ENCODE measurements at regions not wholly inside any gene's neighbourhood (a gene's known extent, or its start where the extent isn't known, plus 50 kb on each side); places are given as distances from the start of the nearest gene placed in this dataset.
"Not testable (repeated sequence)": the region's sequence is repeated elsewhere in the genome, so short reads cannot be mapped to it uniquely, and the experiment has no call there.

GRCh38 chr7:114183311-114184088 is 231.1 kb upstream of the FOXP2 start:
- TF ChIP-seq, protein P1, sequence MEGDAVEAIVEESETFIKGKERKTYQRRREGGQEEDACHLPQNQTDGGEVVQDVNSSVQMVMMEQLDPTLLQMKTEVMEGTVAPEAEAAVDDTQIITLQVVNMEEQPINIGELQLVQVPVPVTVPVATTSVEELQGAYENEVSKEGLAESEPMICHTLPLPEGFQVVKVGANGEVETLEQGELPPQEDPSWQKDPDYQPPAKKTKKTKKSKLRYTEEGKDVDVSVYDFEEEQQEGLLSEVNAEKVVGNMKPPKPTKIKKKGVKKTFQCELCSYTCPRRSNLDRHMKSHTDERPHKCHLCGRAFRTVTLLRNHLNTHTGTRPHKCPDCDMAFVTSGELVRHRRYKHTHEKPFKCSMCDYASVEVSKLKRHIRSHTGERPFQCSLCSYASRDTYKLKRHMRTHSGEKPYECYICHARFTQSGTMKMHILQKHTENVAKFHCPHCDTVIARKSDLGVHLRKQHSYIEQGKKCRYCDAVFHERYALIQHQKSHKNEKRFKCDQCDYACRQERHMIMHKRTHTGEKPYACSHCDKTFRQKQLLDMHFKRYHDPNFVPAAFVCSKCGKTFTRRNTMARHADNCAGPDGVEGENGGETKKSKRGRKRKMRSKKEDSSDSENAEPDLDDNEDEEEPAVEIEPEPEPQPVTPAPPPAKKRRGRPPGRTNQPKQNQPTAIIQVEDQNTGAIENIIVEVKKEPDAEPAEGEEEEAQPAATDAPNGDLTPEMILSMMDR (conservative IDR thresholded peaks at IDR 0.05; ENCODE audit: low read depth, low read length) = no peak
- H3K4me3 ChIP-seq (ENCODE audit: low read depth, low read length) = no peak overlapping the region
- DNase-seq (ENCODE audit: low read depth) = no peak

DNA sequence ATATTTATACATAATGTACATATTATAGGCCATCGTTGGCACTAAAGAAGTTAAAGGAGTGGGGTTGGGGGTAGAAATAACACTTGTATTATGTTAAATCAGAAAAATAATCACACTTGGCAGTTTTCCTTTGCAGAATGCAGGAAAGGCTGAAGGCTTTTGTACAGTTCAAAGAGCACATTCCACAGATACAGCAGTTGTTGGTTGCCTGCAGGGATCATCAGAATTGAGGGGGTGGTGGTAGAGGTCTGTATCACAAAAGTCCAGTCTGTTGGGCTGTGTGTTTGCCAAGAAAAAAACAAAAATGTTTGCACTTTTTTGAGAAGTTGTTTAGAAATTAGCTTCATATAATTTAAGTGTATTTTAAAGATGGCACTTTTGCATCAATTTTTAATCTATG is 231.8 kb upstream of the FOXP2 start:
- TF ChIP-seq, protein P1 (conservative IDR thresholded peaks at IDR 0.05; ENCODE audit: low read depth, low read length) = no peak
- H3K4me3 ChIP-seq (ENCODE audit: low read depth, low read length) = no peak overlapping the region
- DNase-seq (ENCODE audit: low read depth) = no peak

DNA sequence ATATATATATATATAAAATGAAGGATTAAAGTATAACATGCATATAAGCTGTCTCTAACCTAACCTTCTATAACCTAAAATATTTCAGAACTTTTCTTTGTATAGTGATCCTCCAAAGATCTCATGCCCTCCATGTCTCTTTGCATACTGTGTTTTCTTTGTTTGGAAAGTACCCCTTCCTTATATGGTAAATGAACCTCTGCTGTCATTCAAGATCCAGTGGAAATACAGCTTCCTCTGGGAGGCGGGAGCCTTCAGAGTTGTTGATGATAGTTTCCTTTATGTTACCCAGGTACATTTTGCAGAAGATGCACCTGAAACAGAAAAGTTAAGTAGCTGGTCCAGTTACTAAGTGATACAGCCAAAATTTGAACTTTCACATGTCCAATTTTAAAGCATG is 233.3 kb upstream of the FOXP2 start:
- no peak overlapping the region for H3K4me3 ChIP-seq (ENCODE audit: low read depth, low read length)
- TF ChIP-seq, protein P1 (conservative IDR thresholded peaks at IDR 0.05; ENCODE audit: low read depth, low read length) = no peak
- DNase-seq (ENCODE audit: low read depth) = no peak

DNA sequence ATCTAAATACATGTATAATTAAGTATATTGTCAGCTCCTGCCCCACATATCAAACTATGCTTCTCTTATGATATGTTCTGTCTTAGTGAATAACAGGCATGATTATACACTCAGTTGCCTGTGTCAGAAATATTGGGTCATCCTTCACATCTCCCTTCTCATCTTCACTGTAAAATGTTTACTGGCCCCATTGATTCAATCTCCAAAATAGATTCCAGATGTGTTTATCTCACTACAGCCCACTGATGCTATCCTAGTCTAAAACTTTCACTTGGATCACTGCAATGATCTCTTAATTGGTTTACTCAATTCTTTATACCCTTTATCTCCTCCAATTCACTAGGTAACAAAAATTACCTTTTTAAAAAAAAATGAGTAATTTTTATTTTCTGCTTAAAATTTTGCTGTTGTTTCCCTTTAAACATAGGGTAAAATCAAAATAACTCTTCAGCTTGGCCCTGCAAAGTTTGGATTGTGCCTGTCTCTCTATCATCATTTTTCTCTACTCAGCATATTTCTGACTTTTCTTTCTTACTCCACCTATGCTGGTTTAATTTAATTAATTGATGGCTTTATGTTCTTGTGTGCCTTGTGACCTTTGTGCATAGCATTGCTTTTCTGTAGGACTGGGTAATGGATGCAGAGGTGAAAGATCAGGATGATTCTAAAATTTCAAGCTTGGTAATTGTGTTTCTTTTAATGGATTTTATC is 233.9 kb upstream of the FOXP2 start:
- no peak overlapping the region for H3K4me3 ChIP-seq (ENCODE audit: low read depth, low read length)
- TF ChIP-seq, protein P1 (conservative IDR thresholded peaks at IDR 0.05; ENCODE audit: low read depth, low read length) = no peak
- DNase-seq (ENCODE audit: low read depth) = no peak

- no peak for DNase-seq (ENCODE audit: low read depth)
- no peak overlapping the region for H3K4me3 ChIP-seq (ENCODE audit: low read depth, low read length)
- TF ChIP-seq, protein P1 (conservative IDR thresholded peaks at IDR 0.05; ENCODE audit: low read depth, low read length) = no peak
Observed at GRCh38 chr7:114175125-114175524, 239.5 kb upstream of the FOXP2 start.

DNA sequence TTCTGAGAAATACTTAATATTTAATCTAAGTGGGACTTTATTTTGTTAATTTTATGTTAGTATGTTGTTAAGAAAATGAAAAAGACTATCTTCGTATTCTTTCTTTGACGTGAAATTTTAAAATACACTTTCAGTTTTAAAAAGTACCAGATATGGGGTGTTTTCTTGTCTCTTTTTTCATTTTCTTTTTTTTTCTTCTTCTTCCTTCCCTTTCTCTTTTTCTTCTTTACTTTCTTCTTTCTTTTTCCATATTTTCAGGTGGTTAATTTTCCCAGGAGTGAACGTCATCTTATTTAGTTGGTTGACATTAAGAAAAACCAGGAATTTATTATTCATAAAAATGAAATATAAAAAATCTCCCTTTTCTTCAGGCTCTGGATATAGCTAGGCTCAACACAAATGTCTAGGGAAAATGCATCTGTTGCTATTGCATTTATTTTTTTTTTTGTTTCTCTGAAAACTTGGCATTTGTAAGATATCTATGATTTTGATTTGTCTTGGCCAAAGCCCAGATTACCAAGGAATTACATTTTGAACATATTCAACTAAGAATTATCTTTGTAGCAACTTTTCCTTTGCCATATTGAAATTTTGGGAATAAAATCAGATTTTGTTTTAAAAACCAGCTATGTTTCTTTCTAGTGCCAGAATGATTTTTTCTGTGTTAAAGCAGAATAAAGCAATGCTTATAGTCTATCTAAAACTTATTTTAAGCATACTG is 241.3 kb upstream of the FOXP2 start:
- TF ChIP-seq, protein P1 (conservative IDR thresholded peaks at IDR 0.05; ENCODE audit: low read depth, low read length) = no peak
- DNase-seq (ENCODE audit: low read depth) = no peak
- H3K4me3 ChIP-seq (ENCODE audit: low read depth, low read length) = no peak overlapping the region

GRCh38 chr7:114169389-114169788 is 245.2 kb upstream of the FOXP2 start:
- DNase-seq (ENCODE audit: low read depth) = not testable (repeated sequence)

More at GRCh38 chr7:114169389-114169788, 245.2 kb upstream of the FOXP2 start:
- not testable (repeated sequence) for H3K4me3 ChIP-seq (ENCODE audit: low read depth, low read length)
